GM18499 (cell line): ENCODE measurements at regions not wholly inside any gene's neighbourhood (a gene's known extent, or its start where the extent isn't known, plus 50 kb on each side); places are given as distances from the start of the nearest gene placed in this dataset.

Experiments used
- ATAC-seq: cut with Tn5 transposase; IDR thresholded peaks from one replicate; pipeline ENCODE4 v1.9.1; 2021; ENCODE audit warnings: moderate number of reproducible peaks; ENCODE audit not compliant: insufficient read depth, unreplicated experiment

GRCh38 chr5:18179579-18179978 lies 545.3 kb downstream of the TAF11L14 start:
- ATAC-seq, result no peak

GRCh38 chr5:18181575-18181974 lies 547.3 kb downstream of the TAF11L14 start:
- no peak for ATAC-seq

- ATAC-seq, result no peak
These were observed 561.6 kb downstream of the TAF11L14 start for GRCh38 chr5:18195910-18196309.

- no peak for ATAC-seq
These were observed 563.5 kb downstream of the TAF11L14 start for GRCh38 chr5:18197734-18198133.

DNA sequence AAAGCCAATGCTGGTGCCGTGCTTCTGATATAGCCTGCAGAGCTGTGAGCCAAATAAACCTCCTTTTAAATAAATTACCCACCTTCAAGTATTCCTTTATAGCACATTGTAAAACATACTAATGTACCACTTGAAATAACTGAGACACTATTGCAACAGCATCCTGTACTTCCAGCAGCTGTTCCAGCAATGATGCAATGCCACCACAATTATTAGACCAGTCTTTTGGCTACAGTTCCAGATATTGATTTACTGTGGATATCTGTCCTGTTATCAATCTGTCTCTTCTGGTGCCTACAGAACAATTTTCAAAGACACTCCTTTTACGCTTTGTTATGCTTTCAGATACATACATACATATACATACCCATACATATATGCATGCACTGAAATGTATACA lies 567.9 kb downstream of the TAF11L14 start:
- no peak for ATAC-seq

GRCh38 chr5:18203296-18203695 lies 569.0 kb downstream of the TAF11L14 start:
- no peak for ATAC-seq

DNA sequence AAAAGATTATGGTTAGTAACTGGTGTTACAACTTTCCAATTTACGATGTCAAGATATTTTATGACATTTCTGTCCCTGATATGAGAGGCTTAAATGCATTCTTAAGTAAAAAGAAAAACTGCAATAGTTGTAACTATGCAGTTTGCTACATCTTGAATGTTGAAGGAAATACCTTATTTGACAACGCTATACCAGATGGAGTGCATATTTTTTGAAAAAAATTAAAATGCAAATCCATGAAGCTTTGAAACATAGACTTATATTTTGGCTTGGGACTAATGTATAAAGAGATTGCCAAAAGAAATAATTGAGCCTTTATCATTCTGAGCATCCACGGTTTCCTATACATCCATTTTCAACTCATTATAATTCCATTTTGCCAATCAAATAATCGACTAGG lies 579.4 kb downstream of the TAF11L14 start:
- ATAC-seq, result no peak

- ATAC-seq, result no peak
These were observed 581.8 kb downstream of the TAF11L14 start for GRCh38 chr5:18216016-18216415.

GRCh38 chr5:18216729-18217128 lies 582.5 kb downstream of the TAF11L14 start:
- no peak for ATAC-seq

DNA sequence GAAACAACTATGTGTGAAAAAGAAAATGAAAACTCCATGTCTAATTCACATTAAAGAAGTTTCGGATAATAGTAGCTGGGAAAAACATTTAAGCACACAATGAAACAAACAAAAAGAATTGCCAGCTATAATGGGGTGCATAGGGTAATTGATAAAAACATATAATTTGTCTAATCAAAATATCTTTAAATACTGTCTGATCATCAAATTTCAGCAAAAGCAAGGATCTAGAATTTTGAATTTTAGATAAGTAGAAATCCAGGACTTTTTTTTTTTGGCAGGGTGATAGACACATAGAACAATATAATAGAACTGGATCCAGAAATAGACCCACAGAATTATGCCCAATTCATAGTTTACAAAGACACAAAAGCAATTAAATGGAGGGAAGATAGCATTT lies 585.0 kb downstream of the TAF11L14 start:
- no peak for ATAC-seq

GRCh38 chr5:18220631-18221030 lies 586.4 kb downstream of the TAF11L14 start:
- ATAC-seq, result no peak

DNA sequence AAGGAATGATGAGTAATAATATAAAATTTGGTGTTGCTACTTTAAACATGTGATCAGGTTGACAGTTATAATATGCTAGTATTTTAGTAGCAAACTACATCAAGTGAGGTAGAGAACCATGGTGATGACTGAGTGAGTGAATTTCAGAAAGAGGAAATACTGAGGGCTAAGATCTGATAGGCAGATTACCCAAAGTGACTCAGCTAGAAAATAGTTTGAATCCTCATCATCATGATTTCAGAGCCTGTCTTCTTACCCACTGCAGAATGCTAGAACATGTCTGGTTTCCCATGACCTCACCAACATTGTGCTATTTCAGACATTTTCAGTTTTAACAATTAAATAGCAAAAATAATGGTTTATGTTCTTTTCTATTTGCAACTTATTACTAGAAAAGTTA lies 602.1 kb downstream of the TAF11L14 start:
- no peak for ATAC-seq

DNA sequence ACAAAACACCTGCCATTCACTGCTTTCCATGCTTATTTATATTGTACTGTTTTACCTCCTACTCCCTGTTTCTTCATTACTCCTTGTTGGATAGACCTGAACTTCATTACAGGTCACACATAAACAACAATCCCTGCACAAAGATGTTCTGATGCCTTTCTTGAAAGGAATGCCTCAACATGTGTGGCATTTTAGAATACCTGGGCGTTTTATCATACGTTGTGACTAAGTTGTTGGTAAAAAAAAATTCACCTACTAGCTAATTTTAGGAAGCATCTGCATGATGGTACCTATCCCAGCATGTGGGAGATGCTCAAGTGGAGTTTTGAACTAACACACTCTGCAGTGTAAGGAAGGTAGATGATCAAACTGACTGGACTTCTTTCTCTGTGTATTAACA lies 604.1 kb downstream of the TAF11L14 start:
- ATAC-seq, result no peak

- no peak for ATAC-seq
These were observed 606.7 kb downstream of the TAF11L14 start for GRCh38 chr5:18240971-18241370.

DNA sequence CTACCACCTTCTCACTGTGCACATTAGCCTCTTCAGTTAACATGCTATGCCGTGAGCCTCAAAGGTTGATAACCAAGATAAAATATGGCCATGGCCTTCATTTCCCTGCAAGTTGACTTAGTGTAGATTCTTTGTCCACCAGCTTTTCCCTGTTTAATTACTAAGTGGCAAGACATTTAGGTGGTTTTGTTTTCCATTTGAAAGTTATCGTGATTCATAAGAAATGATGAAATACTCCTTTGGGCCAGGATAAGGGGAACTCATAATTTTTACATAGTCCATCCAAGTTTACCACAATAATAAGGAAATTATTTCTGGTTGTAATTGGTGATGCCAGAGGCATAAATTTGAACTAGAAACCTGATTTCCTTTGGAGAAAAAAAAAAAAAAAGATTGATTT lies 609.6 kb downstream of the TAF11L14 start:
- no peak for ATAC-seq

GRCh38 chr5:18244309-18244708 lies 610.0 kb downstream of the TAF11L14 start:
- no peak for ATAC-seq

DNA sequence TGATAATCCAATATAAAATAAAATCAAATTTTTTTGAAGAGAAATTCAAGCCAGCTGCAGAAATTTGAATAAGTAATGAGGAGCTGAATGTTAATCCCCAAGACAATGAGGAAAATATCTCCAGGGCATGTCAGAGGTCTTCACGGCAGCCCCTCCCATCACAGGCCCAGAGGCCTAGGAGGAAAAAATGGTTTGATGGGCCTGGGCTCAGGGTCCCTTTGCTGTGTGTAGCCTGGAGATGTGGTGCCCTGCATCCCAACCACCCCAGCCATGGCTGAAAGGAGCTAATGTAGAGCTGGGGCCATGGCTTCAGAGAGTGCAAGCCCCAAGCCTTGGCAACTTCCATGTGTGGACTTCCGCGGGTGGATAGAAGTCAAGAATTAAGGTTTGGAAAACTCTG lies 618.3 kb downstream of the TAF11L14 start:
- ATAC-seq, result no peak

DNA sequence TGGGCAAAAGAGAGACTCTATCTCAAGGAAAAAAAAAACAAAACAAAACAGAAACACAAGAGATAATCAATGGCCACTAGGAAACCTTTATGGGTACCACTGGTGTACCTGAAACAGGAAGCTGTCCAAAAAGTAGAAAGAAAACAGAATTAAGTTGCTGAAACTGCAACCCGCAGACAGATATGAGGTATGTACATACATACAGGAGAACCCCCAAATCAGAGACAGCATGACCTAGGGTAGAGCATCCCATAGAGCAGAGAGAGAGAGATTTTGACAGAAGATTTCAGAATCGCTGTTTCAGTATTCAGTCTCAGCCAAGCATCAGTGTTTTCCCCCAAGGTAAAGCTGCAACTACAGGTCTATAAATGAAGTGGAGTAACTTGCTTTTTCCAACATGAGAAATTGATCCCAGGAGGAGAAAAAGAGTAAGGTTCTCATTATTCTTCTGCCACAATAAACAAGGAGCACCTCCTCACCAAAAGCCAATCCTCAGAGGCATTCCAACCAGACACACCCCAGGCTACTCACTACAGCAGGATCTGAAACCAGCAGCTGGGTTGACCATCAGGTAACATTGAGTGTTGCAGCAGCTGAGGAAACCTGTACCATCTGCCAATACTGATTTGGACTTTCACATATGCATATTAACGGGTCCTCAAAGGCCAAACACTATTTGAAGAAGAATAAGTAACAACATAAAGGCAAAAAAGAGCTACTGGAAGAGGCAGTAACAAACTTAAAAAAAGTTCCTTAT lies 630.0 kb downstream of the TAF11L14 start:
- no peak for ATAC-seq

- no peak for ATAC-seq
These were observed 636.5 kb downstream of the TAF11L14 start for GRCh38 chr5:18270635-18271338.

GRCh38 chr5:18276939-18277338 lies 642.7 kb downstream of the TAF11L14 start:
- no peak for ATAC-seq

DNA sequence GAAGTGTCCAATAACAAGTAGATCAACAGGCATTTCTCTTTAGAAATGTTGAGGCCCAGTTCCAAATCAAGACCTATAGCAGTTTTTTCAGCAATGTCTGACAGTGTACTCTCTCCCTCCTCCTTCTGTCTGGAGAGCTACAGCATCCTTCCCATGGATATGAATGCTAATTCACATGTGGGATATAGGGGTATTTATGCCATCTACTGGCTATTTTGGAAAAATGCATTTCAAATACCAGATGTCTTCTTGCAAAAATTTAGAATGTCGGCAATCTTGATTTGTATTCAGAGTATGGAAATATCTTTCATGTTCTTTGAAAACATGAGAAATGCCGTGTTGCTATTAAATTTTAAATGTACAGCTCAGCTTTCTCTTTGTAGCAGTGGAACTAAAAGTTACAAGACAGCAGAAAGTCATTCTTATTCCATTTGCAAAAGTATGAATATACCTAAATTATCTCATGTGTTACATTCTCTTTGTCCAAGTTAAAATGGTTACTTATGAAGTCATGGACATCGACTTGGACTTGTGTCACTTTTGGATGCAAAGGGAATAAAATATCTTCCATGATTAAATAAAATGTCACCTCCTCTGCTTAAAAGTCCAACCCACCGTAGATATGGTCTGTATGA lies 647.8 kb downstream of the TAF11L14 start:
- no peak for ATAC-seq
